ENCODE measurements at regions not wholly inside any gene's neighbourhood (a gene's known extent, or its start where the extent isn't known, plus 50 kb on each side); places are given as distances from the start of the nearest gene placed in this dataset.
A peak's percentile ranks its signal among the peaks of the same experiment; 100 is the strongest.

DNA sequence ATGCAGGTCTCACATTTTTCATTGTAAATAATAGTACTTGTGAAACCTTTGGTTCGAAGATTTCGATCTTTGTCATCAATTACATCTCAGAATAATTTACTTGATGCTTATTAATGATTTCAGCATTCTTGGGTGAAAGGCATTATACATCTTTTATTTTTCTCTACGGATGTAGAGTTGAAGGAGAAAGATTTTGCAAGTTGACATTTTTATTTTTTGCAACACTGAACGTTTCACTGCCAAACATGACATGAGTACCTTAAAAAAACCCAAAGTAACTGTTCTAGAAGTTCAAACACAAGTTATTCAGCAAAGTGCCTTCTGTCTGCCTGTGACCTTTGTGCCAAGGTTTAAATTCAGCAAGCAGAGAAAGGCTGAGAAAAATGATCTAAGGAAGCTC lies 97.3 kb upstream of the SGK1 start:
- DNase-seq = no peak
- intact Hi-C loops (cut with DNase I, micrococcal nuclease) = no loop called here

DNA sequence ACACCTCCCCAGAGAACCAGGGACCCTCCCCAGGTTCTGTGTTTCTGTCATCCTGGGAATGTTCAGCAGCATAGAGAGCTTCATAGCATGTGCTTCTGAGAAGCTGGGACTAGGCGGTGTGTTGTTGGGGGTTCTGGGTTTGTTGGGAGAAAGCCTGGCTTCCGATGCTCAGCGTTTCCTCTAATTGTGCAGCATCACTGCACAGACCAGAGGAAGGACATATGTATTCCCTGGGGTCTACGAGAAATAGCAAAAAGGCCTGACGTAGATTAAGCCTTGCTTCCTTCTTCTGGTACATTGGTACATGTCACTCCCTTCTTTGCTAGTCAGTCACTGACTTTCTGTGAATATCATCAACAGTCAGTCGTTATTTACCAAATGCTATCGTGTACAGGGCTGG lies 96.9 kb upstream of the SGK1 start:
- no peak overlapping the region for H3K4me3 ChIP-seq
- H3K36me3 ChIP-seq (ENCODE audit: low read depth) = no peaks in the 10 kb centered on the region
- intact Hi-C loops (cut with DNase I, micrococcal nuclease) = no loop called here
- ATAC-seq (no peak), DNase-seq (no peak)
- no peaks in the 10 kb centered on the region for H3K9me3 ChIP-seq
- H3K4me1 ChIP-seq (ENCODE audit: low read depth) = no peaks in the 10 kb centered on the region
- TF ChIP-seq, protein P1, sequence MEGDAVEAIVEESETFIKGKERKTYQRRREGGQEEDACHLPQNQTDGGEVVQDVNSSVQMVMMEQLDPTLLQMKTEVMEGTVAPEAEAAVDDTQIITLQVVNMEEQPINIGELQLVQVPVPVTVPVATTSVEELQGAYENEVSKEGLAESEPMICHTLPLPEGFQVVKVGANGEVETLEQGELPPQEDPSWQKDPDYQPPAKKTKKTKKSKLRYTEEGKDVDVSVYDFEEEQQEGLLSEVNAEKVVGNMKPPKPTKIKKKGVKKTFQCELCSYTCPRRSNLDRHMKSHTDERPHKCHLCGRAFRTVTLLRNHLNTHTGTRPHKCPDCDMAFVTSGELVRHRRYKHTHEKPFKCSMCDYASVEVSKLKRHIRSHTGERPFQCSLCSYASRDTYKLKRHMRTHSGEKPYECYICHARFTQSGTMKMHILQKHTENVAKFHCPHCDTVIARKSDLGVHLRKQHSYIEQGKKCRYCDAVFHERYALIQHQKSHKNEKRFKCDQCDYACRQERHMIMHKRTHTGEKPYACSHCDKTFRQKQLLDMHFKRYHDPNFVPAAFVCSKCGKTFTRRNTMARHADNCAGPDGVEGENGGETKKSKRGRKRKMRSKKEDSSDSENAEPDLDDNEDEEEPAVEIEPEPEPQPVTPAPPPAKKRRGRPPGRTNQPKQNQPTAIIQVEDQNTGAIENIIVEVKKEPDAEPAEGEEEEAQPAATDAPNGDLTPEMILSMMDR (IDR thresholded peaks at IDR 0.05) = no peak

More for the DNA sequence above, 97.3 kb upstream of the SGK1 start:
- H3K4me1 ChIP-seq (ENCODE audit: low read depth) = no peaks in the 10 kb centered on the region
- no peak overlapping the region for H3K4me3 ChIP-seq
- H3K9me3 ChIP-seq = no peaks in the 10 kb centered on the region
- H3K36me3 ChIP-seq (ENCODE audit: low read depth) = no peaks in the 10 kb centered on the region
- TF ChIP-seq, protein P1 (IDR thresholded peaks at IDR 0.05) = no peak
- no peak for ATAC-seq

DNA sequence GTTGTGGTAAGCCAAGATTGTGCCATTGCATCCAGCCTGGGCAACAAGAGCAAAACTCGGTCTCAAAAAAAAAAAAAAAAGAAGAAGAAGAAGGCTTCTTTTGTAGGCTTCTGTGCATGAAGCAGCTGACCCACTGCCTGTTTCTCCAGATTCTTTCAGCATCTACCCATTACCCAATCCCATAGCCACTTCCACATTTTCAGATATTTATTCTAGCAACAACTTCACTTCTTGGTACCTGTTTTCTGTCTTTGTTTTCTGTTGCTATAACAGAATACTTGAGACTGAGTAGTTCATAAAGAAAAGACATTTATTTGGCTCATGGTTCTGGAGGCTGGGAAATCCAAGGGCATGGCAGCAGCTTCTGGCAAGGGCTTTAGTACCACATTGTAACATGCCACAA lies 95.3 kb upstream of the SGK1 start:
- H3K4me3 ChIP-seq = no peak overlapping the region
- intact Hi-C loops (cut with DNase I, micrococcal nuclease) = no loop called here
- no peaks in the 10 kb centered on the region for H3K9me3 ChIP-seq
- TF ChIP-seq, protein P1 (IDR thresholded peaks at IDR 0.05) = no peak
- ATAC-seq = peak; percentile 36
- peak in 1 of 3 donors; percentile 10 for DNase-seq
- H3K36me3 ChIP-seq (ENCODE audit: low read depth) = no peaks in the 10 kb centered on the region
- no peaks in the 10 kb centered on the region for H3K4me1 ChIP-seq (ENCODE audit: low read depth)

DNA sequence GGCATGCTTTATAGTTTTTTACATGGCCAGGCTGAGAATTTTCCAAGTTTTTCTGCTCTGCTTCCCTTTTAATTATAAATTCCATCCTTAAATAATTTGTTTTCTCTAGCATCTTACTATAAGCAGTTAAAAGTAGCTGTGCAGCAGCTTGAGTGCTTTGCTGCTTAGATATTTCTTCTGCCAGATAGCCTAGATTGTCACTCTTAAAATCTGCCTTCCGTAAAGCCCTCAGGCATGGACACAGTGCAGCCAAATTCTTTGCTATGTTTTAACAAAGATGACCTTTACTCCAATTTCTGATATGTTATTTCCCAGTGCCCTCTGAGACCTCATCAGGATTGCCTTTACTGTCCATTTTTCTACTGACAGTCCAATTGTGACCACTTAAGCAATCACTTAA lies 92.6 kb upstream of the SGK1 start:
- TF ChIP-seq, protein P1 (IDR thresholded peaks at IDR 0.05) = no peak
- no peak overlapping the region for H3K4me3 ChIP-seq
- no peaks in the 10 kb centered on the region for H3K36me3 ChIP-seq (ENCODE audit: low read depth)
- DNase-seq (no peak), ATAC-seq (no peak)
- intact Hi-C loops (cut with DNase I, micrococcal nuclease) = no loop called here
- no peaks in the 10 kb centered on the region for H3K4me1 ChIP-seq (ENCODE audit: low read depth)
- no peaks in the 10 kb centered on the region for H3K9me3 ChIP-seq

DNA sequence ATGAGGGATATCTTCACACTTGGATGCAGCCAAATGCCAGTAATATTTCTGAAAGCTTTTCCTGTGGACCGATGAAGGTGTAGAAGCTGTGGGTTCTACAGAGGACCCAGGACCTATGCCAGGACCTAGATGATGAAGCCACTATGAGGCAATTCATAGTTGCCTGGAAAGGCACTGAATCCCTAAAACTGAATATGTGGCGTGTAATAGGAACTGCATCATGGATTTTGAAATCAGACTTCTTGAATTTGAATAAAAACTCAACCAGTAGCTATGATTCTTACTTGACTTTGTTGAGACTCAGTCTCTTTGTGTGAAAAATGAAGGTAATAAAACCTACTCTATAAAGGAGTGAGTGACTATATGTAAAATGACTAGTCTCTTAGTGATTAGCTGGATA lies 89.9 kb upstream of the SGK1 start:
- no peaks in the 10 kb centered on the region for H3K9me3 ChIP-seq
- intact Hi-C loops (cut with DNase I, micrococcal nuclease) = no loop called here
- TF ChIP-seq, protein P1 (IDR thresholded peaks at IDR 0.05) = no peak

DNA sequence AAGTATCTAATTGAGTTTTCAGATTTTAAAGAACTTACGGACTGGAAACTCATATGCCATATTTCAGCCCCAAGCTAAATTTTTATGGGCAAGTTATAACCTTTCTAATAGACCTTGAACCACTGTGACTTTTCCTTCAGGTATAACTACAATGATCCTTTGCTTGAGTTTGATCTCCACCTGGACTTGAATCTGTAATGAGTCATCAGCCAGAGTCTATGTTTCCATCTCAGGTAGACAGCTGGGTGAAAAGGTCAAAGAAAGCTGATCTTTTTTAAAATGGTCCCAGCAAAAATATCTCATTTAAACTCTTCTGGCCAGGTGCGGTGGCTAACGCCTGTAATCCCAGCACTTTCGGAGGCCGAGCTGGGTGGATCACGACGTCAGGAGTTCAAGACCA lies 88.4 kb upstream of the SGK1 start:
- no peak overlapping the region for H3K4me3 ChIP-seq
- no peaks in the 10 kb centered on the region for H3K9me3 ChIP-seq
- no peaks in the 10 kb centered on the region for H3K36me3 ChIP-seq (ENCODE audit: low read depth)
- no peak for DNase-seq
- no peak for ATAC-seq
- intact Hi-C loops (cut with DNase I, micrococcal nuclease) = no loop called here
- TF ChIP-seq, protein P1 (IDR thresholded peaks at IDR 0.05) = no peak
- H3K4me1 ChIP-seq (ENCODE audit: low read depth) = no peaks in the 10 kb centered on the region

More for the DNA sequence above, 89.9 kb upstream of the SGK1 start:
- Histone ChIP-seq H3K4me1 (ENCODE audit: low read depth) (no peaks in the 10 kb centered on the region), H3K36me3 (ENCODE audit: low read depth) (no peaks in the 10 kb centered on the region), H3K4me3 (no peak overlapping the region)
- ATAC-seq (no peak), DNase-seq (no peak)

All from mucosa of descending colon (tissue), 3 donors.